Stimulated activated CD4-positive, alpha-beta T cell treated with anti-CD3 and anti-CD28 coated beads, TNF-alpha, amount 100 ng/mL, for 24 hours (primary cell): ENCODE measurements at regions not wholly inside any gene's neighbourhood (a gene's known extent, or its start where the extent isn't known, plus 50 kb on each side); places are given as distances from the start of the nearest gene placed in this dataset.

Experiments
- DNase-seq, 3 experiments: peaks; one replicate each; pipeline ENCODE4 v3.0.0-alpha.2; 2020; ENCODE audit warnings: low read depth in 3 of 3

- no peak for DNase-seq
Measured at GRCh38 chr5:124463851-124464250, 282.6 kb downstream of the ZNF608 start.

DNA sequence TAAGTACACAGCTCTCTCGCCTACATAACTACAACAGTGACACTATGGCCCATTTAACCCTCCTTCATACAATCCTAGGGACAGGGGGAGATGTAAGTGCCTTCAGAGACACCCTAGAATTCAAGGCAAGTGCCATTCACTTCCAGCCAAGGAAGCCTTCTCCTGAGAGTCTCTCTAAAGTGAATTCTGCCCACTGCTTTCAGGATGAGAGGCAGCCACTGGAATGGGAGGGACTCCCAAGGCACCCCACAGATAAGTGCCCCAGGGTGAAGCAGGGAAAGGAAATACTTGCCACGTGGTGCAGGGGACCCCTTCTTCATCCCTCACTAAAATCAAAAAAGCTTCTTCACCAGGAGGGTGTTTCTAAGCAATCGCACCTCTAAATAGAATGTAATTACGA lies 283.7 kb downstream of the ZNF608 start:
- no peak for DNase-seq

DNA sequence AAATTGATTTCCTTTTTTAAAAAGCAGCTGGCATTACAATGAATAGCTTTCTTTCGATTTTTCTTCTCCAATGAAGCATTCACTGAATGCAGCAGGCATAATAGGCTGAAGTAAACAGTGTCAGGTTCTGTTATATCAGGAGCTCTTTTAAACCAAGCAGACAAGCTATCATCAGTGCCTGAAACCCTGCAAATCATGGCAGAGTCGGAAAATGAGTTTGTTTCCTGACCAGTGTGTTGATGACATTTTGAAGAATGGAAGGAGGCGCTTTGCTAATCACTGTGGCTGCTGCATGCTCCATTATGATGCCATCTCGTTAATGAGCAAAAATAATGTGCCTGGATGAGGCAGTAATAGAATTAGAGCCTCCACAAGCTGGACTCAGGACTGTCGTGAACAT lies 284.5 kb downstream of the ZNF608 start:
- no peak for DNase-seq

GRCh38 chr5:124461157-124461556 lies 285.3 kb downstream of the ZNF608 start:
- no peak for DNase-seq

- DNase-seq: no peak
Measured at GRCh38 chr5:124460642-124461041, 285.8 kb downstream of the ZNF608 start.

DNA sequence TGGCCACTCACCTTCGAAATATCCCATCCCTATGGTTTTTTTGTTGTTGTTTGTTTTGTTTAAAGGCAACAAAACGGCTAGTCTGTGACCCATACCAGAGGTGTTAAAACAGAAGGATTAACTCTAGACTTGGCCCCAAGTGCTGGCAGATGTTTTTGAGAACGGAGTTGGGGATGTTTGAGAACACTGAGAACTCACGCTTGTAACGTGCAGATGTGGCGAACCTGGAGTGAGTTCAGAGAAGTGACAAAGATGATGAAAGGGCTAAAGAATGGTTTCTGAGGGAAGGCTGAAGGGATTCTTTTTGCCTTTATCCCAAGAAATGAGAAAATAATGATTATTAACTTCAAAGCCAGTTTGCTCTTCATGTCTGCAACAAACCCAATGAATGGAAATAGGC lies 286.5 kb downstream of the ZNF608 start:
- no peak for DNase-seq

GRCh38 chr5:124457901-124458300 lies 288.5 kb downstream of the ZNF608 start:
- DNase-seq: no peak

- no peak for DNase-seq
Measured at GRCh38 chr5:124457101-124457500, 289.3 kb downstream of the ZNF608 start.

DNA sequence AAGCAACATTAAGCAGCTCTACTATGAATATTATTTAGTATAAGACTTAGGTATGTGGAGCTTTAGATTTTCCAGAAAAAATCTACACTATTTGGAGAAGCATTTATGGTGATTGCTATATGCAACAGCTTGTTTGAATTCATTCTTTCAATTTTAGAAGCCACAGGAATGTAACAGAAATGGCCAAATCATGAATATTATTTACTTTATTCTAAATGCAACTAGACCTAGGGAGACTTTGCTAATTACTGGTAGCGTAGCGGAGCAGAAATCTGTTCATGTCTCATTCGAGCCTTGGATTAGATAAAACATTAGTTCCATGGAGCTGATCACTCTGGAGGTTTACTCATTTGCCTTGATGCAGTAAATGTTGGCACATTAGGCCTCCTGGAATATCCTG lies 290.2 kb downstream of the ZNF608 start:
- DNase-seq: no peak

- no peak for DNase-seq
Measured at GRCh38 chr5:124454081-124454480, 292.4 kb downstream of the ZNF608 start.

DNA sequence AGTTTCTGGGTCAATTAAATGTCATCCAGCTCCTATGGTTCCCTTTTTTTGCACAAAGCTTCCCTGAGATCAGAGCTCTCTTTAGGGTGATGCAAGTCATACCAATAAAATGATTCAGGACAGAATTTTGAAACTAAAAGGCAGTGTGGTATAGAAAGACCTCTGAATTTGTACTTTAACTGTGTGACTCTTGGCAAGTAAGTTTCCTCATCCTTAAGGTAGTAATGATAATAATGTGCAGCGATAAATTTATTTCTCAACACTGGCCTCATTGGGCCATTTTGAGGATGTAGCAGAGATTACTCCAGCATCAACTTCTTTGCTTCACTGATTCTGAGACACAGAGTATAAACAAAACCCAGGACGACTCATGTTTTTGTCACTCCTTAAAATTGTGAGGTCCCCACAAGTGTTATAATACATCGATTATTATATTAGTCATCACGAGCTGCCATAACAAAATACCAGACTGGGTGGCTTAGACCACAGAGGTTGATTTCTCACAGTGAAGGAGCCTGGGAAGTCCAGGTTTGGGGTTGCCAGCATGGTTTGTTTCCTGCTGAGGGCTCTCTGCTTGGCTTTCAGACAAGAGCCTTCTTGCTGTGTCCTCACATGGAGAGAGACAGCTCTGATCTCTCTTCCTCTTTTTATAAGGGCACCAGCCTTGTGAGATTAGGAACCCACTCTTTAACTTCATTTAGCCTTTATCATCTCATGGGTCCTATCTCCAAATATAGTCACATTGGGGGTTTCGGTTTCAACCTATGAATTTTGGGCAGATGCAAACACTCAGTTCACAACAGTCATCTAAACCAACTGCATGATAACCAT lies 293.0 kb downstream of the ZNF608 start:
- no peak for DNase-seq

DNA sequence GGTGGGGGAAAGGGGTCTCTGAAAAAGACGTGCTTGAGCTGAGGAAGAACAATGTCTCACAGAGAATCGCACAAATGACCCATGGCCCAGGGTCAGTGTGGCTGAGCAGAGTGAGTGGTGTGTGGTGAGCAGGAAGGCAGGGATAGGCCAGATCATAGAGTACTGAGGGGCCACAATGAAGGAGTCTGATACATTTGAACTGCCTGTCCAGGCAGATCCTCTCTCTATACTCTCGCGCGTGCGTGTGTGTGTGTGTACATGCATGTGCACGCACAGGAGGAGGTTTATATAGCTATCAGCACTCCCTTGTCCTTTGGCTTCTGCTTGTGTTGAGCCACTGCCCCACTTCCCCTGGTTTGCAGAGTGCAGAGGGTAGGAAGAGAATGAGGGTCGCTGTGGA lies 294.0 kb downstream of the ZNF608 start:
- DNase-seq: no peak

GRCh38 chr5:124451721-124452383 lies 294.6 kb downstream of the ZNF608 start:
- no peak for DNase-seq

- DNase-seq: no peak
Measured at GRCh38 chr5:124446120-124446519, 300.3 kb downstream of the ZNF608 start.

GRCh38 chr5:124445070-124445619 lies 301.3 kb downstream of the ZNF608 start:
- DNase-seq: no peak

DNA sequence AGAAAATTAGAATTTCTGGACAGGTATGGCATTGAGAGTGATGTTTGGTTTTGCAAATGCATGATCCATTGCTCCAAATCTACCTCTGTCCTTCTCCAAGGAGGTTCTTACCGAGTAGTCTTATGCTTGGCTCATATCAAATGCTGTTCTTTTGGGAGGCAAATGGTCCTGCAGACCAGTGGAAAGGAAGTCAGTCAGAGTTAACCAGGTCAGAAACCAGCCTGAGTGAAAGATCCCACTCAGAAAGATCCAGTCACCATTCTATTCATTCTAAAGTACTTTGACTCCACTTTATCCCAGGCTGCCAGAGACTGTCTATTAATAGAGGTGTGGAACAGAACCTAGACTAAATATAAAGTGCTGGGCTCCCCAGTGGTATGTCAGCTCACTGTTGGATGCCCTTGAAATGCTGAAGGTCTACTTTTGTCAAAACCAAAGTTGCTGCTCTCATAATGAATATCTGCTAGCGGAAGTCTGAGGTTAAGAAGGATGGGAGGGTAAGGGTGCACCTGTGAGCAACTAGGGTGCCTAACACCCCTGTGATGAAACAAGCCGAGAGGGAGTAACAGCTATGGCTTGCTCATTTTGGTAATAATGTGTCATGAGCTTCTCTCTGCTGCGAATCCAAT lies 302.2 kb downstream of the ZNF608 start:
- no peak for DNase-seq

GRCh38 chr5:124440471-124440870 lies 306.0 kb downstream of the ZNF608 start:
- no peak for DNase-seq

- no peak for DNase-seq
Measured at GRCh38 chr5:124439609-124440008, 306.8 kb downstream of the ZNF608 start.

DNA sequence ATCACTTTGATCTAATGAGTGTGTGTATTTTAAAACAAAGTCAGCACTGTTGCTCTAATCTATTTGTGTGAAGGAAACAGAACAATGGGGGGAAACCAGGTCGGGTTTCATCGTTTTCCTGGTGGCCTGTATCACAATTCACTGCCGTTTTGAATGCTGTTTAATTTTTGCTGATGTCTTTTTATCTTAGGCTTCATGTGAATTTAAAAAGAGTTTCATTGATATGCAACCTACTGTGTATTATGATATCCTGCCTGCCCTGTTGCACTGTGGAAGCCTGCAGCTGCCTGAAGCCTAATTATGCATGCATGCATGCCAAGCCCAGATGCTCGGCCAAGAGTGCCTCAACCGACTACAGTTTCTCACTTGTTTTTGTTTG lies 307.5 kb downstream of the ZNF608 start:
- DNase-seq: no peak

- no peak for DNase-seq
Measured at GRCh38 chr5:124438026-124438902, 308.2 kb downstream of the ZNF608 start.

GRCh38 chr5:124436294-124436693 lies 310.1 kb downstream of the ZNF608 start:
- DNase-seq: no peak

- DNase-seq: no peak
Measured at GRCh38 chr5:124433170-124433569, 313.3 kb downstream of the ZNF608 start.
